Karpas-422 (cell line): ENCODE measurements at regions not wholly inside any gene's neighbourhood (a gene's known extent, or its start where the extent isn't known, plus 50 kb on each side); places are given as distances from the start of the nearest gene placed in this dataset.
"Not testable (repeated sequence)": the region's sequence is repeated elsewhere in the genome, so short reads cannot be mapped to it uniquely, and the experiment has no call there.

ENCODE experiments used
- DNase-seq: peaks from one replicate; pipeline ENCODE4 v3.0.0-alpha.2; 2015
- H2AFZ ChIP-seq: fragments of 200-600 bp; sonication (generic); 2 replicates; pipeline ENCODE4 v1.6.1; 2014; ENCODE audit warnings: antibody characterized with exemption, low read length, mixed read lengths
- H3K27ac ChIP-seq: fragments of 200-600 bp; sonication (generic); 2 replicates; pipeline ENCODE4 v1.5.1; 2014; ENCODE audit warnings: mild to moderate bottlenecking, low read length, moderate library complexity
- H3K27me3 ChIP-seq: fragments of 200-600 bp; sonication (generic); 2 replicates; pipeline ENCODE4 v1.6.1; 2014; ENCODE audit warnings: low read length, mixed read lengths
- H3K36me3 ChIP-seq: fragments of 200-600 bp; sonication (generic); 2 replicates; pipeline ENCODE4 v1.6.1; 2014; ENCODE audit warnings: low read length, mixed read lengths; ENCODE audit not compliant: insufficient read depth
- H3K4me1 ChIP-seq: fragments of 200-600 bp; sonication (generic); 2 replicates; pipeline ENCODE4 v1.6.1; 2014; ENCODE audit warnings: mild to moderate bottlenecking, low read length, mixed read lengths
- H3K4me2 ChIP-seq: fragments of 200-600 bp; sonication (generic); 2 replicates; pipeline ENCODE4 v1.6.1; 2014; ENCODE audit warnings: low read length, low read depth, mild to moderate bottlenecking; ENCODE audit not compliant: poor library complexity, severe bottlenecking
- H3K4me3 ChIP-seq: fragments of 200-600 bp; sonication (generic); 2 replicates; pipeline ENCODE4 v1.5.1; 2014; ENCODE audit warnings: mild to moderate bottlenecking, antibody characterized with exemption, low read length, mixed read lengths
- H3K79me2 ChIP-seq: fragments of 200-600 bp; sonication (generic); 2 replicates; pipeline ENCODE4 v1.6.1; 2014; ENCODE audit warnings: mild to moderate bottlenecking, low read length, mixed read lengths
- H3K9ac ChIP-seq: fragments of 200-600 bp; sonication (generic); 2 replicates; pipeline ENCODE4 v1.6.0; 2014; ENCODE audit warnings: low read length
- H3K9me2 ChIP-seq: fragments of 200-600 bp; sonication (generic), shearing (Covaris generic); replicated peaks from 2 replicates; pipeline ENCODE4 v1.6.0; 2014; ENCODE audit warnings: mild to moderate bottlenecking, low read length, moderate library complexity; ENCODE audit not compliant: insufficient read depth
- H3K9me3 ChIP-seq: fragments of 300-700, 200-600 bp; sonication (generic); 2 replicates; pipeline ENCODE4 v1.6.1; 2014; ENCODE audit warnings: low read length, mixed read lengths
- H4K20me1 ChIP-seq: fragments of 200-600 bp; sonication (generic); 2 replicates; pipeline ENCODE4 v1.6.1; 2014; ENCODE audit warnings: mild to moderate bottlenecking, antibody characterized with exemption, low read length, low read depth; ENCODE audit not compliant: insufficient read depth

DNA sequence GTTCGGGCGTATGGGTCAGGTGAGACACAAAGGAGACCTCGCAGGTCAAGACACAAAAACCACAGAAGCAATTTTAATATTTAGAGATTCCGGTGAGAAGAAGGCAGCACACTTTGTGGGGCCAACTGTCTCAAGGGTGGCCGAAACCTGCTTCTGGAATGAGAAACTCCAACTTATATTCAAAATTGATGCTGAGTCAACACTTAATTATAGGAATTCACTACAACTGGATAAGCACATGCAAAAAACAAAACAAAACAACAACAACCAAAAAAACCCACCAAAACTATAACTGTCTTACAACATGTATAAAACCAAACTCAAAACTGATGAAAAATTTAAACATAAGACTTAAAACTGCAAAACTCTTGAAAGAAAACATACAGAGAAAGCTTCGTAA, 593.3 kb downstream of the POM121L12 start:
- Histone ChIP-seq H4K20me1 (no peaks in the 10 kb centered on the region), H3K27ac (no peak overlapping the region), H2AFZ (no peak overlapping the region), H3K27me3 (no peaks in the 10 kb centered on the region), H3K9me2 (no peaks in the 10 kb centered on the region), H3K4me3 (no peak overlapping the region), H3K79me2 (no peaks in the 10 kb centered on the region), H3K9me3 (peaks cover 48% of the 10 kb centered on the region), H3K9ac (no peak overlapping the region), H3K4me2 (no peak overlapping the region), H3K4me1 (no peaks in the 10 kb centered on the region), H3K36me3 (no peaks in the 10 kb centered on the region)
- DNase-seq = no peak

- not testable (repeated sequence) for H3K4me2 ChIP-seq, H3K9ac ChIP-seq, H2AFZ ChIP-seq, H4K20me1 ChIP-seq, H3K27me3 ChIP-seq, H3K9me2 ChIP-seq, DNase-seq, H3K4me3 ChIP-seq, H3K4me1 ChIP-seq, H3K36me3 ChIP-seq, H3K27ac ChIP-seq, H3K79me2 ChIP-seq
- H3K9me3 ChIP-seq = peaks cover 22% of the 10 kb centered on the region
These were observed 599.8 kb downstream of the POM121L12 start for GRCh38 chr7:53635251-53635650.

DNA sequence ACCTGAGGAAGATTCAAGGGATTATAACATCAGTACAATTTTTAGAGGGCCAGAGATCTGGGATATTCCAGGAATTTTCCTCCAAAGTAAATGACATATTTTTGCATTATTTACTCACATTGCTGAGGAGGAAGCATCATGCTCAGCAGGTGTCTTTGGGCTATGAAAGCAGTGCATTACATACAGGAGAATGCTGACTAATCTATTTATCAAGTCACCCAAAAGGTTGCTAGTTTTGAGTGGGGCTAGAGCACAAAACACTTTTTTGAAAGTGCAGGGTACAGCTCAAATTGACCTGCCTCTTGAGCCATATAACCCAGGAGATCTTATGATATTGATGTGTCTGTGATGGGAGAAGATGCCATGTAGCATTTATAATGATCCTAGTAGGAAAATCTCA, 603.1 kb downstream of the POM121L12 start:
- no peaks in the 10 kb centered on the region for H3K4me1 ChIP-seq
- no peaks in the 10 kb centered on the region for H3K79me2 ChIP-seq
- no peak overlapping the region for H2AFZ ChIP-seq
- H3K4me2 ChIP-seq = no peak overlapping the region
- H3K9me2 ChIP-seq = no peaks in the 10 kb centered on the region
- H3K9me3 ChIP-seq = peaks cover 25% of the 10 kb centered on the region
- no peak for DNase-seq
- no peaks in the 10 kb centered on the region for H3K36me3 ChIP-seq
- no peak overlapping the region for H3K9ac ChIP-seq
- no peak overlapping the region for H3K27ac ChIP-seq
- H3K27me3 ChIP-seq = no peaks in the 10 kb centered on the region
- H4K20me1 ChIP-seq = no peaks in the 10 kb centered on the region
- H3K4me3 ChIP-seq = no peak overlapping the region

GRCh38 chr7:53641091-53641490, 605.7 kb downstream of the POM121L12 start:
- Histone ChIP-seq H3K79me2 (no peaks in the 10 kb centered on the region), H3K4me2 (no peak overlapping the region), H3K9me2 (no peaks in the 10 kb centered on the region), H3K27ac (no peak overlapping the region), H4K20me1 (no peaks in the 10 kb centered on the region), H3K4me3 (no peak overlapping the region), H3K27me3 (no peaks in the 10 kb centered on the region), H3K9ac (no peak overlapping the region), H3K9me3 (peaks cover 26% of the 10 kb centered on the region), H3K36me3 (no peaks in the 10 kb centered on the region), H2AFZ (no peak overlapping the region), H3K4me1 (no peaks in the 10 kb centered on the region)
- no peak for DNase-seq

GRCh38 chr7:53642361-53642760, 606.9 kb downstream of the POM121L12 start:
- Histone ChIP-seq H3K9me2 (no peaks in the 10 kb centered on the region), H3K4me2 (no peak overlapping the region), H2AFZ (no peak overlapping the region), H3K9ac (no peak overlapping the region), H3K4me3 (no peak overlapping the region), H4K20me1 (no peaks in the 10 kb centered on the region), H3K9me3 (peaks cover 26% of the 10 kb centered on the region), H3K4me1 (no peaks in the 10 kb centered on the region), H3K36me3 (no peaks in the 10 kb centered on the region), H3K79me2 (no peaks in the 10 kb centered on the region), H3K27ac (no peak overlapping the region), H3K27me3 (no peaks in the 10 kb centered on the region)
- DNase-seq = no peak

DNA sequence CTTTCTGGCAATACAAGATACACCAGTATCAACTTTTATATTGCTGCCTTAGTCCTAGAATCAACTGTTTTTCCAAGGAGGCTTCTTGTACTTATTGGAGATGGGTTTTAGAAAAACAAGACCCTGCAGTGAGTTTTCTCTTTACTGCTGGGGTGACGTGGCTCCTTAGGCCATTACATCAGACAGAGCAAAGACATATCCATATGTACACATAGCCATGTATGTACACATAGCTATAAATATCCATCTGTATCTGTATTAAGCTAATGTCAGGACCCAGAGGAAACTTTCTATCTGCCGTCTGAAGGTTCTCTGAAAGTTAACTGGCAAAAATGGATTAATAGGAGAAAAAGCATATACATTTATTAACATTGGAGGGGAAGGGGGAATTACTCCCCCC, 607.4 kb downstream of the POM121L12 start:
- Histone ChIP-seq H3K27me3 (no peaks in the 10 kb centered on the region), H4K20me1 (no peaks in the 10 kb centered on the region), H3K36me3 (no peaks in the 10 kb centered on the region), H3K9me3 (peaks cover 26% of the 10 kb centered on the region), H3K4me1 (no peaks in the 10 kb centered on the region), H3K4me2 (no peak overlapping the region), H3K9me2 (no peaks in the 10 kb centered on the region), H3K9ac (no peak overlapping the region), H3K4me3 (no peak overlapping the region), H3K27ac (no peak overlapping the region), H2AFZ (no peak overlapping the region), H3K79me2 (no peaks in the 10 kb centered on the region)
- DNase-seq = no peak

- no peaks in the 10 kb centered on the region for H3K79me2 ChIP-seq
- no peaks in the 10 kb centered on the region for H4K20me1 ChIP-seq
- no peak overlapping the region for H3K4me2 ChIP-seq
- no peak overlapping the region for H2AFZ ChIP-seq
- DNase-seq = no peak
- no peaks in the 10 kb centered on the region for H3K36me3 ChIP-seq
- H3K9ac ChIP-seq = no peak overlapping the region
- no peak overlapping the region for H3K27ac ChIP-seq
- H3K4me1 ChIP-seq = no peaks in the 10 kb centered on the region
- H3K9me2 ChIP-seq = no peaks in the 10 kb centered on the region
- no peaks in the 10 kb centered on the region for H3K27me3 ChIP-seq
- no peak overlapping the region for H3K4me3 ChIP-seq
- H3K9me3 ChIP-seq = peaks cover 19% of the 10 kb centered on the region
These were observed 621.4 kb downstream of the POM121L12 start for GRCh38 chr7:53656881-53657280.

DNA sequence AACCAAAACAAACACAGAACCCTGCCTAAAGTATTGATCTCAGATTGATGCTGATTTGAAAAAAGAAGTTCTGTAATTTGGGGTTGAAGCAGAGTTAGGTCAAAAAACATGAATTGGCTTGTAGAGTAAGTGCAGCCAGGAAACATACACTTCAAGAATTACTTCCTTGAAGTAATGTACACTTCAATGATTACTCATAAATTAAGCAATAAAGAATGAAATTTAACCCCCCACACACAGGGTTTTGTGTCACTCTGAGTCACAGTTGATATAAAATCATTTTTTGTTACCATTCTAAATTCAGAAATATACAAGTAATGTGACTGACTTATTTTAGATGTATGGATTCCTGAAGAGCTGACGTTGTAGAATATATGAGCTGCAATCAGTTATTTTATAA, 622.2 kb downstream of the POM121L12 start:
- H3K9me3 ChIP-seq = peaks cover 19% of the 10 kb centered on the region
- H4K20me1 ChIP-seq = no peaks in the 10 kb centered on the region
- H3K4me1 ChIP-seq = no peaks in the 10 kb centered on the region
- no peak overlapping the region for H3K4me2 ChIP-seq
- no peak overlapping the region for H3K9ac ChIP-seq
- H3K27me3 ChIP-seq = no peaks in the 10 kb centered on the region
- H3K4me3 ChIP-seq = no peak overlapping the region
- no peak for DNase-seq
- H2AFZ ChIP-seq = no peak overlapping the region
- H3K79me2 ChIP-seq = no peaks in the 10 kb centered on the region
- no peaks in the 10 kb centered on the region for H3K9me2 ChIP-seq
- H3K36me3 ChIP-seq = no peaks in the 10 kb centered on the region
- H3K27ac ChIP-seq = no peak overlapping the region

- H3K36me3 ChIP-seq = no peaks in the 10 kb centered on the region
- no peak overlapping the region for H3K27ac ChIP-seq
- no peaks in the 10 kb centered on the region for H3K4me1 ChIP-seq
- no peaks in the 10 kb centered on the region for H3K9me2 ChIP-seq
- H3K79me2 ChIP-seq = no peaks in the 10 kb centered on the region
- no peaks in the 10 kb centered on the region for H4K20me1 ChIP-seq
- H3K27me3 ChIP-seq = no peaks in the 10 kb centered on the region
- no peak for DNase-seq
- peaks cover 24% of the 10 kb centered on the region for H3K9me3 ChIP-seq
- no peak overlapping the region for H3K9ac ChIP-seq
- no peak overlapping the region for H3K4me2 ChIP-seq
- no peak overlapping the region for H2AFZ ChIP-seq
- no peak overlapping the region for H3K4me3 ChIP-seq
These were observed 623.5 kb downstream of the POM121L12 start for GRCh38 chr7:53658951-53659350.
